ENCODE measurements at regions not wholly inside any gene's neighbourhood (a gene's known extent, or its start where the extent isn't known, plus 50 kb on each side); places are given as distances from the start of the nearest gene placed in this dataset.

DNA sequence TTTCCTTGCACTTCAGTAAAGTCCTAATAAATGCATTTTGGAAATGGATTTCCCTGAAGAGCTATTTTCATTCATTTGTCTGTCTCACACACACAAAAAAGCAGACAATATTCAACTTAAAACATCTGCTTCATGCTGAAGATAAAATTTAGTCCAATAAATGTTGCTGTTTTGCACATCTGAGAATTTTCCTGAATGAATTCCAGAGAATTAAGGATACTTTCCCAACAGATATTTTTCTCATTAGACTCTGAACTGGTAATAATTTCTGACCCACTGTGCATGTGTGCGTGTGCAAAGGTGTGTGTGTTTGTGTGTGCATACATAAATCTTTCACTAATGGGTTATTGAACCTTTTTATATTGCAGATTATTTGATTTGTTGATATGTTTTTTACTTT lies 390.2 kb upstream of the TMEFF2 start:
- Mint-ChIP-seq H3K36me3 (ENCODE audit: insufficient read depth, unreplicated experiment) (no peaks in the 10 kb centered on the region), H3K27me3 (ENCODE audit: insufficient read depth, unreplicated experiment) (no peaks in the 10 kb centered on the region), H3K4me1 (ENCODE audit: insufficient read depth, unreplicated experiment) (peaks cover 6% of the 10 kb centered on the region), H3K9me3 (ENCODE audit: unreplicated experiment) (no peaks in the 10 kb centered on the region), H3K27ac (ENCODE audit: low read depth, unreplicated experiment) (peak overlapping the region; percentile 30), H3K4me3 (ENCODE audit: unreplicated experiment) (peak overlapping the region; percentile 37)
- BruUV-seq (replicated peaks): no TSS peak
- TF ChIP-seq, protein P1, sequence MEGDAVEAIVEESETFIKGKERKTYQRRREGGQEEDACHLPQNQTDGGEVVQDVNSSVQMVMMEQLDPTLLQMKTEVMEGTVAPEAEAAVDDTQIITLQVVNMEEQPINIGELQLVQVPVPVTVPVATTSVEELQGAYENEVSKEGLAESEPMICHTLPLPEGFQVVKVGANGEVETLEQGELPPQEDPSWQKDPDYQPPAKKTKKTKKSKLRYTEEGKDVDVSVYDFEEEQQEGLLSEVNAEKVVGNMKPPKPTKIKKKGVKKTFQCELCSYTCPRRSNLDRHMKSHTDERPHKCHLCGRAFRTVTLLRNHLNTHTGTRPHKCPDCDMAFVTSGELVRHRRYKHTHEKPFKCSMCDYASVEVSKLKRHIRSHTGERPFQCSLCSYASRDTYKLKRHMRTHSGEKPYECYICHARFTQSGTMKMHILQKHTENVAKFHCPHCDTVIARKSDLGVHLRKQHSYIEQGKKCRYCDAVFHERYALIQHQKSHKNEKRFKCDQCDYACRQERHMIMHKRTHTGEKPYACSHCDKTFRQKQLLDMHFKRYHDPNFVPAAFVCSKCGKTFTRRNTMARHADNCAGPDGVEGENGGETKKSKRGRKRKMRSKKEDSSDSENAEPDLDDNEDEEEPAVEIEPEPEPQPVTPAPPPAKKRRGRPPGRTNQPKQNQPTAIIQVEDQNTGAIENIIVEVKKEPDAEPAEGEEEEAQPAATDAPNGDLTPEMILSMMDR (IDR thresholded peaks at IDR 0.05; ENCODE audit: unreplicated experiment): no peak
- intact Hi-C loops (cut with micrococcal nuclease): no loop called here
- ChIA-PET POLR2A (interaction anchor here (0.7 kb wide), 2 partner anchors 8 to 1022 kb away, joined by 3 read pairs; no protein-coding TSS in a partner anchor), CTCF (no interaction called here)
- no peak for DNase-seq (ENCODE audit: unreplicated experiment)

DNA sequence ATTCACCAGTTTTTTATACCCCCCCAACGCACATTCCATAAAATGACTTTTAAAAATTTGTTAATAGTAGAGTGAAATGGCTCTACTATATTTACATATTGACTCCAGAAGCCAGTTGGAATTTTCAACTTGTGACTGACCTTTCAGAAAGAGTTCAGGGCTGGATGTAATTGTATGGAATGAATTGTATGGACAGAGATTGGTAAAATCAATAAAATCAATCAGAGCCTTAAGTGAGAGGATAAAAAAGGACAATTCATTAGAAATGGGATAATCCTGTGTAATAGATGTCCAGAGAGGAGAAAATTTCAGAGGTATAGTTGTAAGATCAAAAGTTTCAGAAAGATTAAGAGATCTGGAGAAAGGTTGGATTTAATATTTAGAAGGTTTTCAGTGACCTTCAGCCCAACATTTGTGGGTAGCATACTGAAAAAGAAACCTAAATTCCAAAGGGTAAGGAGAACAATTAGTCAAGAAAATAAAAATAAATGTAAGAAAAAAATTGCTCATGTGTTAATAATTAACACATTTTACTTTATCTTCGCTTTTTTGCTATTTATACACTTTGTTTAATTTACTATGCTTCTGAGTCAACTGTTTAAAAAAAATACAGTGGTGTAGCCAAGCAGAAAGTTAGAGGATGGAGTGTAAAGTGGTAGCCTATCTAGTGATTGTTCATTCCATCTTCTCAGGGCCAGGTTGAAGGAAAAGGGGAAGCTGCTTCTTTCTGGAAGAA lies 385.4 kb upstream of the TMEFF2 start:
- Mint-ChIP-seq H3K27ac (ENCODE audit: low read depth, unreplicated experiment) (peak overlapping the region; percentile 3), H3K9me3 (ENCODE audit: unreplicated experiment) (no peaks in the 10 kb centered on the region), H3K4me1 (ENCODE audit: insufficient read depth, unreplicated experiment) (peaks cover 8% of the 10 kb centered on the region), H3K36me3 (ENCODE audit: insufficient read depth, unreplicated experiment) (no peaks in the 10 kb centered on the region), H3K27me3 (ENCODE audit: insufficient read depth, unreplicated experiment) (no peaks in the 10 kb centered on the region), H3K4me3 (ENCODE audit: unreplicated experiment) (no peak overlapping the region)
- TF ChIP-seq, protein P1 (IDR thresholded peaks at IDR 0.05; ENCODE audit: unreplicated experiment): no peak
- ChIA-PET POLR2A (no interaction called here), CTCF (interaction anchor here (0.5 kb wide), 1 partner anchor 383 kb away, joined by 6 read pairs; no protein-coding TSS in a partner anchor)
- intact Hi-C loops (cut with micrococcal nuclease): no loop called here
- BruUV-seq (replicated peaks): no TSS peak
- no peak for DNase-seq (ENCODE audit: unreplicated experiment)

DNA sequence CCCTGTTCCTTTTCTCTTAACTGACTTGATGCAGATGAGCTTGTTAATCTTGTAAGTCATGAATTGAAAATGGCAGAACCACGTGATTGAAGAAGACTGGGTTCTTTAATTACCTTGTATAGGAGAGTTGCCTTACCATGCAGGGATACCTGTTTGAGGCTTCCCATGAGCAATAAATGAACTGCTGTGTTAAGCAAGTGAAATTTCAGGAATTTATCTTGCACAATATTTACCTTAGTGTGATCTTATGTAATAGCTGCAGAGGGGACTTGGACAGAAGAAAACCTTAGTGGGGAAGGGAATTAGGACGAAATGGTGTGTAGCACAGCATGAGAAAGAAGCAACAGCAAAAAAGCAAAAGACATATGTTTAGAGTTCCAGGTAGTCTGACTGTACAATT lies 384.0 kb upstream of the TMEFF2 start:
- peak; percentile 20 for DNase-seq (ENCODE audit: unreplicated experiment)
- H3K4me3 Mint-ChIP-seq (ENCODE audit: unreplicated experiment): no peak overlapping the region
- no peaks in the 10 kb centered on the region for H3K36me3 Mint-ChIP-seq (ENCODE audit: insufficient read depth, unreplicated experiment)
- CTCF ChIA-PET: no interaction called here
- TF ChIP-seq, protein P1 (IDR thresholded peaks at IDR 0.05; ENCODE audit: unreplicated experiment): no peak
- intact Hi-C loops (cut with micrococcal nuclease): no loop called here
- no TSS peak for BruUV-seq (replicated peaks)
- peaks cover 5% of the 10 kb centered on the region for H3K4me1 Mint-ChIP-seq (ENCODE audit: insufficient read depth, unreplicated experiment)
- no peaks in the 10 kb centered on the region for H3K9me3 Mint-ChIP-seq (ENCODE audit: unreplicated experiment)
- POLR2A ChIA-PET: interaction anchor here (0.7 kb wide), 1 partner anchor 11 kb away, joined by 3 read pairs; no protein-coding TSS in a partner anchor
- no peak overlapping the region for H3K27ac Mint-ChIP-seq (ENCODE audit: low read depth, unreplicated experiment)
- H3K27me3 Mint-ChIP-seq (ENCODE audit: insufficient read depth, unreplicated experiment): no peaks in the 10 kb centered on the region

DNA sequence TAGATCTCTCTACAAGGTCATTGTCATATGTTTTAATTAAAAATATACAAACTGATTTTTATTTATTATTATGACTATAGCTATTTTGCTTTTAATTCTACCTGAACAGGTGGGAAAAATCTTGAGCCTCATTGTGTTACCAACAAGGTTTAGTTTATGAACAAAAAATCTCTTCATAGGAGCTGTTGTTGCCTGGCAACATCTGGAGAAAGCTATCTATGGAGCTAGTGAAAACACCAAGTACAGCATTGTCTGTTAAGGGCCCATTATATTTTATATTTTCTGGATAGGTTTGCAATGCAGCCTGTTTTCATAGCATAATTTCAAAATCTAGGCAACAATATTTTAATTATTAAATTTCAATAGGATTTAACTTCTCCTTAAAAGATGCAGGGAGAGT lies 383.0 kb upstream of the TMEFF2 start:
- no peaks in the 10 kb centered on the region for H3K27me3 Mint-ChIP-seq (ENCODE audit: insufficient read depth, unreplicated experiment)
- H3K27ac Mint-ChIP-seq (ENCODE audit: low read depth, unreplicated experiment): no peak overlapping the region
- TF ChIP-seq, protein P1 (IDR thresholded peaks at IDR 0.05; ENCODE audit: unreplicated experiment): no peak
- BruUV-seq (replicated peaks): no TSS peak
- ChIA-PET CTCF (interaction anchor here (0.5 kb wide), 1 partner anchor 292 kb away, joined by 4 read pairs; no protein-coding TSS in a partner anchor), POLR2A (no interaction called here)
- no peak for DNase-seq (ENCODE audit: unreplicated experiment)
- intact Hi-C loops (cut with micrococcal nuclease): no loop called here
- H3K36me3 Mint-ChIP-seq (ENCODE audit: insufficient read depth, unreplicated experiment): no peaks in the 10 kb centered on the region
- H3K4me3 Mint-ChIP-seq (ENCODE audit: unreplicated experiment): no peak overlapping the region
- peaks cover 5% of the 10 kb centered on the region for H3K4me1 Mint-ChIP-seq (ENCODE audit: insufficient read depth, unreplicated experiment)
- no peaks in the 10 kb centered on the region for H3K9me3 Mint-ChIP-seq (ENCODE audit: unreplicated experiment)
